ENCODE measurements at regions not wholly inside any gene's neighbourhood (a gene's known extent, or its start where the extent isn't known, plus 50 kb on each side); places are given as distances from the start of the nearest gene placed in this dataset.
A peak's percentile ranks its signal among the peaks of the same experiment; 100 is the strongest.
"Not testable (repeated sequence)": the region's sequence is repeated elsewhere in the genome, so short reads cannot be mapped to it uniquely, and the experiment has no call there.

- DNase-seq (ENCODE audit: insufficient read length, low spot score) (no peak), FAIRE-seq (no peak)
- no peak for TF ChIP-seq POLR2AphosphoS5 (IDR thresholded peaks at IDR 0.05; ENCODE audit: low read depth, low read length)
- no peak for TF ChIP-seq SPI1 (IDR thresholded peaks at IDR 0.05; ENCODE audit: low read depth, low read length)
- TF ChIP-seq PAX5 (IDR thresholded peaks at IDR 0.05; ENCODE audit: insufficient read depth, low read length, severe bottlenecking), result no peak
- TF ChIP-seq POLR2A (IDR thresholded peaks at IDR 0.05; ENCODE audit: low read depth, low read length), result no peak
- no peak for TF ChIP-seq POU2F2 (IDR thresholded peaks at IDR 0.05; ENCODE audit: low read depth, low read length)
- TF ChIP-seq TAF1 (IDR thresholded peaks at IDR 0.05; ENCODE audit: low read depth, low read length), result no peak
Observed at GRCh38 chr10:63054889-63055611, 78.1 kb upstream of the NRBF2 start.

DNA sequence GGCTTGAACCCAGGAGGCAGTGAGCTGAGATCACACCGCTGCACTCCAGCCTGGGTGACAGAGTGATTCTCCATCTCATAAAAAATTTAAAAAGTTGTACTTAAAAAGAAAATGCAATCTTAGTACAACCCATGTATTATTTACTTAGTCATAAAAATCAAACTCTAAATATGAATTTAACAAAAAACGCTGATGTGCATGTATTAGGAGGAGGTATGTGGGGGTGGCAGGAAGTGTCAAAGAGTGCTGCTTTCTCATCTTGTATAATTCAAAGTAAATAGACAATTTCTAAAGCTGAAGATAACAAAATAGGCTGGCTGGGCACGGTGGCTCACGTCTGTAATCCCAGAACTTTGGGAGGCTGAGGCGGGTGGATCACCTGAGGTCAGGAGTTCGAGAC, 81.0 kb upstream of the NRBF2 start:
- no peak for FAIRE-seq
- no peak for TF ChIP-seq SPI1 (IDR thresholded peaks at IDR 0.05; ENCODE audit: low read depth, low read length)
- TF ChIP-seq TAF1 (IDR thresholded peaks at IDR 0.05; ENCODE audit: low read depth, low read length), result no peak
- TF ChIP-seq PAX5 (IDR thresholded peaks at IDR 0.05; ENCODE audit: insufficient read depth, low read length, severe bottlenecking), result no peak
- no peak for TF ChIP-seq POU2F2 (IDR thresholded peaks at IDR 0.05; ENCODE audit: low read depth, low read length)
- TF ChIP-seq POLR2A (IDR thresholded peaks at IDR 0.05; ENCODE audit: low read depth, low read length), result no peak
- no peak for TF ChIP-seq POLR2AphosphoS5 (IDR thresholded peaks at IDR 0.05; ENCODE audit: low read depth, low read length)
- DNase-seq (ENCODE audit: insufficient read length, low spot score), result no peak

DNA sequence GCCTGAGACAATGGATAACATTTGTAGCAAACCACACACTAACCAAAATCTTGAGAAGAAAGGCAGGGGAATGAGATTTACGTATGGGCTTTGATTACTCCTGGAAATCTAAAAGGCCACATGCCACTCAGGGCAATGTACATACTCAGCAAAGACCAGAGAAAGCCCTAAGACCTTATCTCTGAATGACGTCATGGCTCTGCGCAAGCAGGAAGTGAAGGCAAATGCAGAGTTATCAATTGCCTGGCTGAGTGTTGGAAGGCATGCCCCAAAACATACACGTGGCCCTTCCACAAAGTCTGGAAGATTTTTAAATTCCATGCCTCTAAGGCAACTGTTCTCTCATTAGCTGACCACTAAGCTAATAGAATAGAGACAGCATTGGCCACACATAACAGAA, 90.9 kb upstream of the NRBF2 start:
- no peak for FAIRE-seq

GRCh38 chr10:63033616-63034185, 99.4 kb upstream of the NRBF2 start:
- DNase-seq (ENCODE audit: insufficient read length, low spot score); FAIRE-seq: not testable (repeated sequence)

More for the DNA sequence above, 90.9 kb upstream of the NRBF2 start:
- no peak for DNase-seq (ENCODE audit: insufficient read length, low spot score)
- no peak for TF ChIP-seq TAF1 (IDR thresholded peaks at IDR 0.05; ENCODE audit: low read depth, low read length)
- no peak for TF ChIP-seq SPI1 (IDR thresholded peaks at IDR 0.05; ENCODE audit: low read depth, low read length)
- TF ChIP-seq POLR2A (IDR thresholded peaks at IDR 0.05; ENCODE audit: low read depth, low read length), result no peak
- TF ChIP-seq POLR2AphosphoS5 (IDR thresholded peaks at IDR 0.05; ENCODE audit: low read depth, low read length), result no peak
- no peak for TF ChIP-seq PAX5 (IDR thresholded peaks at IDR 0.05; ENCODE audit: insufficient read depth, low read length, severe bottlenecking)
- TF ChIP-seq POU2F2 (IDR thresholded peaks at IDR 0.05; ENCODE audit: low read depth, low read length), result no peak

DNA sequence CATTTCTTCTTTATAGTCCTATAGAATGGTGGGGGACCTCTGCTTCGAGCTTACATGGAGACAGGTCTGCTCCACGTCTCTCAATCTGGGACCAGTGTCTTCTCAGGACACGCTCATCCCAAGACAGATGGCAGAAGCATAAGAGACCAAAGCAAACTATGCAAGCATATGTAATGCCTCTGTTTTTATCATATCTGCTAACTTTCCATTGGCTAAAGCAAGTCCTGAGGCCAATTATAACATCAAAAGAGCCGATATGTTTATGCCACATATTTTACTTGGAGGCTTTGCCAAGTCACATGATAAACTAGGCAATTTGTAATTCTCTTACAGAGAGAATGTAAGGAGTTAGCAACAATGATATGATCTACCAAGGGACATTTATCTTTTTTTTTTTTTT, 102.6 kb upstream of the NRBF2 start:
- FAIRE-seq (no peak), DNase-seq (ENCODE audit: insufficient read length, low spot score) (no peak)
- TF ChIP-seq SPI1 (IDR thresholded peaks at IDR 0.05; ENCODE audit: low read depth, low read length) (no peak), POU2F2 (IDR thresholded peaks at IDR 0.05; ENCODE audit: low read depth, low read length) (no peak), POLR2AphosphoS5 (IDR thresholded peaks at IDR 0.05; ENCODE audit: low read depth, low read length) (no peak), POLR2A (IDR thresholded peaks at IDR 0.05; ENCODE audit: low read depth, low read length) (no peak), PAX5 (IDR thresholded peaks at IDR 0.05; ENCODE audit: insufficient read depth, low read length, severe bottlenecking) (no peak), TAF1 (IDR thresholded peaks at IDR 0.05; ENCODE audit: low read depth, low read length) (no peak)

GRCh38 chr10:63027531-63027930, 105.6 kb upstream of the NRBF2 start:
- no peak for FAIRE-seq
- peak; percentile 80 for TF ChIP-seq SPI1 (IDR thresholded peaks at IDR 0.05; ENCODE audit: low read depth, low read length)
- no peak for TF ChIP-seq PAX5 (IDR thresholded peaks at IDR 0.05; ENCODE audit: insufficient read depth, low read length, severe bottlenecking)
- no peak for TF ChIP-seq TAF1 (IDR thresholded peaks at IDR 0.05; ENCODE audit: low read depth, low read length)
- DNase-seq (ENCODE audit: insufficient read length, low spot score), result no peak

GRCh38 chr10:63021225-63021624, 111.9 kb upstream of the NRBF2 start:
- DNase-seq (ENCODE audit: insufficient read length, low spot score) (no peak), FAIRE-seq (no peak)
- TF ChIP-seq PAX5 (IDR thresholded peaks at IDR 0.05; ENCODE audit: insufficient read depth, low read length, severe bottlenecking), result no peak
- TF ChIP-seq SPI1 (IDR thresholded peaks at IDR 0.05; ENCODE audit: low read depth, low read length), result no peak
- no peak for TF ChIP-seq POU2F2 (IDR thresholded peaks at IDR 0.05; ENCODE audit: low read depth, low read length)
- TF ChIP-seq TAF1 (IDR thresholded peaks at IDR 0.05; ENCODE audit: low read depth, low read length), result no peak
- TF ChIP-seq POLR2AphosphoS5 (IDR thresholded peaks at IDR 0.05; ENCODE audit: low read depth, low read length), result no peak
- TF ChIP-seq POLR2A (IDR thresholded peaks at IDR 0.05; ENCODE audit: low read depth, low read length), result no peak

GRCh38 chr10:63013755-63014154, 119.4 kb upstream of the NRBF2 start:
- FAIRE-seq, result no peak
- TF ChIP-seq SPI1 (IDR thresholded peaks at IDR 0.05; ENCODE audit: low read depth, low read length), result peak; percentile 73
- TF ChIP-seq POU2F2 (IDR thresholded peaks at IDR 0.05; ENCODE audit: low read depth, low read length), result no peak
- TF ChIP-seq POLR2AphosphoS5 (IDR thresholded peaks at IDR 0.05; ENCODE audit: low read depth, low read length), result no peak
- no peak for DNase-seq (ENCODE audit: insufficient read length, low spot score)

- no peak for FAIRE-seq
- no peak for TF ChIP-seq PAX5 (IDR thresholded peaks at IDR 0.05; ENCODE audit: insufficient read depth, low read length, severe bottlenecking)
- TF ChIP-seq TAF1 (IDR thresholded peaks at IDR 0.05; ENCODE audit: low read depth, low read length), result no peak
- TF ChIP-seq SPI1 (IDR thresholded peaks at IDR 0.05; ENCODE audit: low read depth, low read length), result no peak
- TF ChIP-seq POU2F2 (IDR thresholded peaks at IDR 0.05; ENCODE audit: low read depth, low read length), result no peak
- no peak for TF ChIP-seq POLR2AphosphoS5 (IDR thresholded peaks at IDR 0.05; ENCODE audit: low read depth, low read length)
- no peak for TF ChIP-seq POLR2A (IDR thresholded peaks at IDR 0.05; ENCODE audit: low read depth, low read length)
- no peak for DNase-seq (ENCODE audit: insufficient read length, low spot score)
Observed at GRCh38 chr10:63012623-63013022, 120.5 kb upstream of the NRBF2 start.

- no peak for DNase-seq (ENCODE audit: insufficient read length, low spot score)
- peak; percentile 26 for FAIRE-seq
- TF ChIP-seq TAF1 (IDR thresholded peaks at IDR 0.05; ENCODE audit: low read depth, low read length) (no peak), POLR2AphosphoS5 (IDR thresholded peaks at IDR 0.05; ENCODE audit: low read depth, low read length) (no peak), PAX5 (IDR thresholded peaks at IDR 0.05; ENCODE audit: insufficient read depth, low read length, severe bottlenecking) (no peak), SPI1 (IDR thresholded peaks at IDR 0.05; ENCODE audit: low read depth, low read length) (no peak), POU2F2 (IDR thresholded peaks at IDR 0.05; ENCODE audit: low read depth, low read length) (no peak), POLR2A (IDR thresholded peaks at IDR 0.05; ENCODE audit: low read depth, low read length) (no peak)
Observed at GRCh38 chr10:63010203-63010602, 122.9 kb upstream of the NRBF2 start.
